ENCODE measurements at regions not wholly inside any gene's neighbourhood (a gene's known extent, or its start where the extent isn't known, plus 50 kb on each side); places are given as distances from the start of the nearest gene placed in this dataset.

- no peak for TF ChIP-seq CTCF (IDR thresholded peaks at IDR 0.05; ENCODE audit: control extremely low read depth in 1 of 3, insufficient read depth in 1 of 3, low read depth in 1 of 3, low read length in 3 of 3)
- no peak for TF ChIP-seq ZNF274 (IDR thresholded peaks at IDR 0.05; ENCODE audit: borderline replicate concordance, extremely low read depth, low read length)
These were observed 192.6 kb upstream of the SERP2 start for GRCh38 chr13:44180876-44181536.
